ENCODE measurements at regions not wholly inside any gene's neighbourhood (a gene's known extent, or its start where the extent isn't known, plus 50 kb on each side); places are given as distances from the start of the nearest gene placed in this dataset.

GRCh38 chr3:5298453-5298852, 110.9 kb downstream of the EDEM1 start:
- Histone ChIP-seq H3K27ac (no peak overlapping the region), H3K4me1 (no peaks in the 10 kb centered on the region), H3K9me3 (no peaks in the 10 kb centered on the region), H3K36me3 (no peaks in the 10 kb centered on the region), H3K4me3 (no peak overlapping the region), H3K27me3 (ENCODE audit: low read depth) (no peaks in the 10 kb centered on the region)
- DNase-seq (no peak), ATAC-seq (no peak)
- intact Hi-C loops (cut with DNase I), result no loop called here
- no peak for TF ChIP-seq CTCF (IDR thresholded peaks at IDR 0.05)

GRCh38 chr3:5299161-5299560, 111.7 kb downstream of the EDEM1 start:
- H3K9me3 ChIP-seq, result no peaks in the 10 kb centered on the region
- no peak for TF ChIP-seq CTCF (IDR thresholded peaks at IDR 0.05)
- no peak for ATAC-seq
- H3K4me3 ChIP-seq, result no peak overlapping the region
- H3K36me3 ChIP-seq, result no peaks in the 10 kb centered on the region
- H3K27ac ChIP-seq, result no peak overlapping the region
- no peaks in the 10 kb centered on the region for H3K4me1 ChIP-seq
- no peaks in the 10 kb centered on the region for H3K27me3 ChIP-seq (ENCODE audit: low read depth)
- no peak for DNase-seq
- intact Hi-C loops (cut with DNase I), result no loop called here

GRCh38 chr3:5300638-5301037, 113.1 kb downstream of the EDEM1 start:
- Histone ChIP-seq H3K9me3 (no peaks in the 10 kb centered on the region), H3K27me3 (ENCODE audit: low read depth) (no peaks in the 10 kb centered on the region), H3K36me3 (no peaks in the 10 kb centered on the region), H3K27ac (no peak overlapping the region), H3K4me3 (no peak overlapping the region), H3K4me1 (no peaks in the 10 kb centered on the region)
- intact Hi-C loops (cut with DNase I), result no loop called here
- TF ChIP-seq CTCF (IDR thresholded peaks at IDR 0.05), result no peak
- ATAC-seq (no peak), DNase-seq (no peak)

DNA sequence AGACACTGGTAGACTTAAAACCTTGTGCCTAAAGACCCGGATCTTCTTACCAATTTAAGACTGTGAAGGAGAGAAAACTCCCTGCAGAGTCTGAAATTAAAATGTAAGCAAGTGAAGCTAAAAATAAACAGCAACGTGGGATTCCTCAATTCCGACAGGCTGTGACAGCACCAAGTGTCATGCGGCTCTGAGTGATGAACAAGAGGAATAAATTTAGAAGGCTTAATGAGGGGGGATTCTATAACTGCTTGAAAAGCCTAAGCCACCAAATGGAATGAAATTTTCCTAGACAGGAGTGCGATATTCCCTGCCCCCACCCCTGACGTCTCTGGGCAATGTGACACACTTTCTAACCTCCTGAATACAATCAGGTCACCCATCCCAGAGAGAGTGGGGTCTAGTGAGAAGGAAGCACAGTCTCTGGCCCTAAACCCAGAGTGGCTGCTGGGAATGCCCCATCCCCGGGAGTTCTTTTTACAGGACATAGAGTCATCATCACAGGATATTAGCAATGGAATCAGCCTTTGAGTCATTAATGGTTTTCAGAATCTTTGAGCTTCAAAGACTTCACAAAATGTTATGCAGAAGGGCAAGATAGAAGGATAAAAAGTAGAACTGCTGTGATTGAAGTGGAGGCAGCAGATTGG, 114.3 kb downstream of the EDEM1 start:
- intact Hi-C loops (cut with DNase I), result no loop called here
- Histone ChIP-seq H3K27ac (no peak overlapping the region), H3K9me3 (no peaks in the 10 kb centered on the region), H3K4me3 (no peak overlapping the region), H3K4me1 (no peaks in the 10 kb centered on the region), H3K27me3 (ENCODE audit: low read depth) (no peaks in the 10 kb centered on the region), H3K36me3 (no peaks in the 10 kb centered on the region)
- DNase-seq (no peak), ATAC-seq (no peak)
- no peak for TF ChIP-seq CTCF (IDR thresholded peaks at IDR 0.05)

DNA sequence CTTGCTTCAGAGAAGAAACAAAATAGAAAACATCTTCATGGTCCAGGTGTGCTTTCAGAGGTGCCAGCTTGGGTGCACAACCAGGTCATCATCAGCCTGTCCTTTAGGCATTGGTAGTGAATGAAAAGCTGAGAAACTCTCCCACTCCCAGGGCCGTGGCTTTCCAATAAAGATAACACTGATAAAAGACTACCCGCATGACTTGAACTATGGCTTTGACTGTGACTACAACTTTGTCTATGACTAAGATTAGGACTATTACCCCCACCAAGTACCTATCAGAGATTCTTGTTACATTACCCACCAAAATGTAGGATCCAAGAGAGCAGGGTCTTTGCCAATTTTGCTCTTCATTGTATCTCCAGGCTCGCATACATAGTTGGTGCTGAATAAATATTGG, 115.2 kb downstream of the EDEM1 start:
- H3K9me3 ChIP-seq, result no peaks in the 10 kb centered on the region
- H3K27ac ChIP-seq, result no peak overlapping the region
- intact Hi-C loops (cut with DNase I), result no loop called here
- no peaks in the 10 kb centered on the region for H3K36me3 ChIP-seq
- no peak overlapping the region for H3K4me3 ChIP-seq
- TF ChIP-seq CTCF (IDR thresholded peaks at IDR 0.05), result no peak
- ATAC-seq, result no peak
- H3K4me1 ChIP-seq, result no peaks in the 10 kb centered on the region
- DNase-seq, result no peak
- H3K27me3 ChIP-seq (ENCODE audit: low read depth), result no peaks in the 10 kb centered on the region

DNA sequence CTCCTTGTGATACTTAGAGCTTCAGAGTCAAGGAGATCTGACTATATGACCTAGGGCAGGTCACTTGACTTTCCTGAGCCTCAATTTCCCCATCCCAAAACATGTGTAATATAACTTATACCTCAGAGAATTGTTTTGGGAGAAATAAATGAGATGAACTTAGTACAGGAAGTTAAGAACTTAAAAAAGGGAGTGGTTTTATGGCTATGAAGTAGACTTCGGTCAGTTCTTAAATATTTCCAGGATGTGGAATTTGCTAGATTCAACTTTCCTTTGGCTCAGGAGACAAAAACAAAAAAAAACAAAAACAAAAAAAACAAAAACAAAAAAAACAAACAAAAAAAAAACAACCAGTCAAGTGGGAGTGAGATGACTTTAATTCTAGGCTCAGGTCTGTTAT, 116.7 kb downstream of the EDEM1 start:
- DNase-seq, result no peak
- no peak for TF ChIP-seq CTCF (IDR thresholded peaks at IDR 0.05)

More for the DNA sequence above, 116.7 kb downstream of the EDEM1 start:
- Histone ChIP-seq H3K4me3 (no peak overlapping the region), H3K9me3 (no peaks in the 10 kb centered on the region), H3K27me3 (ENCODE audit: low read depth) (no peaks in the 10 kb centered on the region), H3K36me3 (no peaks in the 10 kb centered on the region), H3K27ac (no peak overlapping the region), H3K4me1 (no peaks in the 10 kb centered on the region)
- intact Hi-C loops (cut with DNase I), result no loop called here
- no peak for ATAC-seq
